ENCODE measurements at regions not wholly inside any gene's neighbourhood (a gene's known extent, or its start where the extent isn't known, plus 50 kb on each side); places are given as distances from the start of the nearest gene placed in this dataset.

GRCh38 chr12:25376407-25376806, 125.7 kb upstream of the KRAS start:
- no peak for TF ChIP-seq RNF2 (IDR thresholded peaks at IDR 0.05; ENCODE audit: borderline replicate concordance, low read depth, low read length, missing control alignments, poor library complexity, severe bottlenecking)
- no peak for TF ChIP-seq JUN (IDR thresholded peaks at IDR 0.05; ENCODE audit: low read depth, low read length)
- no peak for TF ChIP-seq CTCF (IDR thresholded peaks at IDR 0.05; ENCODE audit: control extremely low read depth in 1 of 3, insufficient read depth in 1 of 3, low read depth in 1 of 3, low read length in 3 of 3)
- TF ChIP-seq SRF (IDR thresholded peaks at IDR 0.05; ENCODE audit: low read depth, low read length): no peak

All from H1 (cell line).